Ureter (tissue), 1 donor: ENCODE measurements at regions not wholly inside any gene's neighbourhood (a gene's known extent, or its start where the extent isn't known, plus 50 kb on each side); places are given as distances from the start of the nearest gene placed in this dataset.

Experiments used
- DNase-seq: peaks from one replicate; pipeline ENCODE4 v3.0.0-alpha.2; 2020; ENCODE audit warnings: low spot score
- donor health status: DM: yes; HTN: yes; CAD: no.

DNA sequence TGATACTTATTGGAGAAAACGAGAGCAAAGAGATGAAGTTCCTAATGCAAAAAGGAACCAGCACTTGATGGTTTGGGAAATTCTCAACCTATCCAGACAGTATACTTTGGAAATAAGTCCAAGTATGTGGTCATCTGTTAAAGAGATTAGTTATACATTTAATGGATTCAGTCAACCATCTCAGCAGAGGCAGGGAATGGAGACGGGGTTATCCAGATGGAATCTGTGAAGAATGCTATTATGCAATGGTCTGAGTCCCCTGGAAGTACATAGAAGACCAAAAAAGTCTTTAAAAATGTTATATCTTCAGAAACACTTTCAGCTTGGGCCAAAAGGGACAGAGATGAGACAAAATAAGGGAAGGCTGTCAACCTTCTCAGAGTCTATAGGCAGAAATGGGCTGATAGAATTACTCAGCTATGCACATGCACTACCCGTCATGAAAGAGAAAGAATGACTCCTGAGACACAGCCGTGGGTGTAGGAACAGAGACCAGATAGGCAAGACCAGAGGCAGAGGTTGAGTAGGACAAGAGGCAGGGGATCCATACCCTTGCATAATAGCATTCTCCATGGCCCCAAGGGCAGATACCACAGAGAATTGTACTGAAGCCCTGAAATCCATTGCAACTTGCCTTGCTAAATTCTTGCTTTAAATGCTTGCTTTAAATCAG lies 738.8 kb upstream of the POT1 start:
- no peak for DNase-seq

DNA sequence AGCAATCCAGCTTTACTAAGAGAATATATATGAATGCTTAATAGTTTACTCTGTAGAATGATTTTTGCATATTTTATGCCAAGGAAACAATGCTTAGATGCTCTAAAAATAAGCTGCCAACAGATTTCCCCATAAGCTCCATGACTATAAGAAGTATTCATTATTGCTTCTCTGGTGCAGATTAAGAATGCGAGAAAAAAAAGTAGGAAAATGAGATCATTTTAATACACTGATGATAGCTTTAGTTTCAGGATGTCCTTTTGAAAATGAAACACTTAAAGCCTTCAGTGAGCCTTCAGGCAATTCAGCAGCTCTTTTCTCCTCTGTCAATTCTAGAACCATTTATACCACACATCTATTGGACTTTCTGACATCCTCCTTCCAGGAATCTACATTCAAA lies 735.0 kb upstream of the POT1 start:
- no peak for DNase-seq

GRCh38 chr7:125663961-125664360 lies 734.3 kb upstream of the POT1 start:
- no peak for DNase-seq

DNA sequence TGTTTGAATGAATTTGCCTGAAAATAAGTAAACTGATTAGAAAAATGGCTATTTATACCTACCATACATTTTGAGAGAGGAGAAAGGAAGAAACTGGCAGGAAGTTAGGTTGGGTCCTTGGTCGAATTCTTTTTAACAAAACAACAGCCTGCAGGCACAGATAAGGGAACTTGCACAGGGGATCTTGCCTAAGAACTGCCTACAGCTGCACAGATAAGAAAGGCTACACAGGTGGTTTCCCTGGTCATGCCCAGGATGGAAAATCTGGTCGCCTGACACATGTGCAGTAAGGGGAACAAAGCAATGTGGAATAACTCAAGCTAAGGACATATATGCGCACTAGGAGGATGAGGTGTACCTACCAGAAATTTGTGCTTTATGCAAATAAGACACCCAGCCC lies 732.1 kb upstream of the POT1 start:
- DNase-seq = no peak

DNA sequence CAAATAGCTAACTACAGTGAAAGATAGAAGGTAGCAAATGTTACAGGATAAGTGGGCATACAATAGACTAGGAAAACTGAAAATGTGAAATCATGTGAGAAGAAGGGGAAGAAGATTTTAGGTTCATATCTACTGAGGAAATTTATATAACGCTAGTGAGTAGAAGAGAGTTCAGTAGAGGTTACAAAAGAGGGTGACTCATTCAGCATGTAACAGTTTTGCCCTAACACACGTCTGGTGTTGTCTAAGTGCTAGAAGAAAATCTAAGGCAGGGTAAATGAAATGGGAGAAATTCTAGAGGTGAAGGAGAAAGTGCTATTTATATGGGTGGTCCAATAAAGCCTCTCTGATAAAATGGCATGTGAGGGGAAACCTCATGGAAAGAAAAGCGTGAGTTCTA lies 731.4 kb upstream of the POT1 start:
- DNase-seq = no peak

GRCh38 chr7:125654076-125654475 lies 724.5 kb upstream of the POT1 start:
- DNase-seq = no peak

GRCh38 chr7:125651823-125652528 lies 722.4 kb upstream of the POT1 start:
- DNase-seq = no peak

- DNase-seq = no peak
Measured at GRCh38 chr7:125648543-125648942, 718.9 kb upstream of the POT1 start.

- DNase-seq = no peak
Measured at GRCh38 chr7:125645770-125646169, 716.1 kb upstream of the POT1 start.

DNA sequence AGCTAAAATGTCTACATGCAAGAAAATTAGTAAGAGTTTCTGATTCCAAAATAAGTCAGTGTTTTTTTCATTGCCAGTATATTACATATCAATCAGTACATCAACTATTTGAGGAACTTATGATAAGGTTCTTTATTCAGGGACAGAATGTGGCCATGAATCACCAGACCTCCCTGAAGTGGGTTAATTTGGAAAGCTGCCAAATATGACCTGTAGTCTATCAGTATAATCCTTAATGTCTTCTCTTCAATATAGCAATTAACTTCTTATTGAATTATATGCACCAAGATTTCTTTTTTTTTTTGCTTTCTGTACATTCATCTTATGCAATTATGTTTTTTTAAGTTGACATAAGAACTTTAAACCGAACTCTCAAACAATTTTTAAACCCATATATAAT lies 714.5 kb upstream of the POT1 start:
- no peak for DNase-seq

DNA sequence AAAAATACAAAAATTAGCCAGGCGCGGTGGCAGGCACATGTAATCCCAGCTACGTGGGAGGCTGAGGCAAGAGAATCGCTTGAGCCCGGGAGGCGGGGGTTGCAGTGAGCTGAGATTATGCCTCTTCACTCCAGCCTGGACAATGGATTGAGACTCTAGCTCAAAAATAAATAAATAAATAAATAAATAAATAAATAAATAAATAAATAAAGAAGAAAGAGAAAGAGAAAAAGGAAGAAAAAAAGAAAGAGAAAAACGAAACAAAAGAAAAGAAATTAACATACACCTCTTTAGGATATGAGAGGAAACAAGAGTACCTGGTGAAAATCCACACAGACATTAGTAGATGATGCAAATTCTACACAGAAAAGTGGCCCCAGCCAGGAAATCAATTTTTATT lies 713.7 kb upstream of the POT1 start:
- DNase-seq = no peak

GRCh38 chr7:125641884-125642283 lies 712.3 kb upstream of the POT1 start:
- DNase-seq = no peak

GRCh38 chr7:125636320-125636962 lies 706.8 kb upstream of the POT1 start:
- DNase-seq = no peak

- DNase-seq = no peak
Measured at GRCh38 chr7:125618516-125618915, 688.9 kb upstream of the POT1 start.

- DNase-seq = no peak
Measured at GRCh38 chr7:125611582-125611981, 682.0 kb upstream of the POT1 start.

DNA sequence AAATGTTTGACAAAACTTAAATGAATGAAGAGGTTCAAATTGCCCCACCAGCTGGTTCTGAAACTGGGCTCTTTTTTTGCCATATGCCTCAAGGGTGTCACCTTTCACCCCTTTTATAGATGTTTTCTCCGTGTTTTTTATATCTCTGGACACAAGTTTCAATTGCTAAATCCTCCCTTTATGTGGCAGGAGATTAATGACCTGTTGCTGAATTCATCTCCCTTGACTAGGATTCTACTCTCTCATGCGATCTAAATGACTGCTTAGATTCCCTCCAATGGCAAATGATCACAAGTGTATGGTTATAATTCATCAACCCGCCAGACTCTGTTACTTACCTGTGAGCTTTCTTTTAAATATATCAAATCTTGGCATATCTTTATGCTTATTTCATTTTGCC lies 677.0 kb upstream of the POT1 start:
- no peak for DNase-seq

GRCh38 chr7:125605241-125605640 lies 675.6 kb upstream of the POT1 start:
- no peak for DNase-seq

GRCh38 chr7:125602441-125602840 lies 672.8 kb upstream of the POT1 start:
- no peak for DNase-seq

- DNase-seq = no peak
Measured at GRCh38 chr7:125599387-125599786, 669.8 kb upstream of the POT1 start.

GRCh38 chr7:125592331-125592730 lies 662.7 kb upstream of the POT1 start:
- no peak for DNase-seq

GRCh38 chr7:125573126-125573525 lies 643.5 kb upstream of the POT1 start:
- DNase-seq = no peak

DNA sequence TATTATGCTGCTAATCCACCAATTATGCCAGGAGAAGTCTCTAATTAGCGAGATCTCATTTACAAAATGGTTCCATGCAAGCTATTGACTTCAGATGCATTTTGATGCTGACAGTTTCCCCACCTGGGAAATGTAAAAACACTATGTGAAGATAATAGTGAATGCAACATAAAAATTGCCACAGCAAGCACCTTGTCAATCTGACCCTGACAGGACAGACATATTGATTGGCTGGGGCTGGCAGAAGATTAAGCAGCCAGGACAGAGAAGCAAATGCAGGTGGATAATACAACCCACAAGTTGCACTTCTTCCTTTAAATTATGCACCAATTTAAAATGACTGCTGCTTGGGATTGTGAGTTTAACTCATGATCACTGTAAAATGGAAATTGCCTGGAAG lies 642.8 kb upstream of the POT1 start:
- DNase-seq = no peak

DNA sequence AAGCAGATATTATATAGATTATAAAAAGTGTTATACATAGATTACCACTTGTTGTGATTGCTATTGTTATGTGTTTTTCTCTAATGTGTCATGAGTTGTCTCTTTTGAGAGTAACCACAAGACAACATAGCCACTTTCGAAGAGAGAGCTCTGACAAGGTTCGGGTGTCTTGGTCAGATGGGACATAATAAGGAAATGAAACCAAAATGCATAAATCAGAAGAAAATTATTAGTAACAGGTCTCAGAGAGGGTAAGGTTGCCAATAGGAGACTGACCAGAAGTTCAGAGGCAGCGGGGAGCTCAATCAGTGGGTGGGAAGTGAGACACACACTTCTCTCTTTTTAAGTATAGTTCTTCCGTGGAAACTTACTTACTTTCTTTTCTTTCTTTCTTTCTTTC lies 639.2 kb upstream of the POT1 start:
- no peak for DNase-seq
